Uterus (tissue), 3 donors: ENCODE measurements at regions not wholly inside any gene's neighbourhood (a gene's known extent, or its start where the extent isn't known, plus 50 kb on each side); places are given as distances from the start of the nearest gene placed in this dataset.

ENCODE experiments used
- DNase-seq, 2 donors: peaks; one replicate each; pipeline ENCODE4 v3.0.0-alpha.2; 2019 to 2020
- H3K27ac ChIP-seq, 2 donors: fragments of 200-600 bp; sonication (generic); 1 replicate in 1 of 2; 2 replicates in 1 of 2; pipeline ENCODE4 v1.5.1; 2016 to 2018
- H3K27me3 ChIP-seq, 2 donors: fragments of 200-600 bp; sonication (generic); one replicate each; pipeline ENCODE4 v1.5.1; 2018 to 2019; ENCODE audit warnings: control low read depth in 1 of 2
- H3K36me3 ChIP-seq, 2 donors: fragments of 200-600 bp; sonication (generic); one replicate each; pipeline ENCODE4 v1.5.1; 2019; ENCODE audit warnings: control low read depth in 1 of 2
- H3K4me1 ChIP-seq, 2 donors: fragments of 200-600 bp; sonication (generic); one replicate each; pipeline ENCODE4 v1.5.1; 2018 to 2019; ENCODE audit warnings: control low read depth in 1 of 2
- H3K4me3 ChIP-seq, 2 donors: fragments of 200-600 bp; sonication (generic); 1 replicate in 1 of 2; 2 replicates in 1 of 2; pipeline ENCODE4 v1.5.1; 2018 to 2019; ENCODE audit warnings: mild to moderate bottlenecking in 1 of 2
- H3K9me3 ChIP-seq, 2 donors: fragments of 200-600 bp; sonication (generic); one replicate each; pipeline ENCODE4 v1.5.1; 2019; ENCODE audit warnings: control low read depth in 1 of 2
- POLR2A ChIP-seq, 2 donors: fragments of 450-650 bp; IDR thresholded peaks; one replicate each; pipeline ENCODE4 v1.6.1; 2016; ENCODE audit warnings: antibody characterized with exemption in 2 of 2, mild to moderate bottlenecking in 1 of 2, moderate library complexity in 1 of 2
- intact Hi-C: fragments of 100-400 bp; cut with DNase I; formaldehyde crosslinking; loops from one replicate; pipeline ENCODE4 v1.15.1; 2023; ENCODE audit warnings: low total_unique reads
- TF ChIP-seq, protein P1 (sequence below), 4 experiments: fragments of 200-600 bp in 2 of 4; fragments of 450-650 bp in 2 of 4; sonication (generic) in 2 of 4; IDR thresholded peaks; one replicate each; pipeline ENCODE4 v1.5.1; 2016 to 2019; ENCODE audit warnings: antibody characterized with exemption in 4 of 4, mild to moderate bottlenecking in 2 of 4, moderate library complexity in 1 of 4
- donor health status: DM: yes; HTN: yes; CAD: no.

DNA sequence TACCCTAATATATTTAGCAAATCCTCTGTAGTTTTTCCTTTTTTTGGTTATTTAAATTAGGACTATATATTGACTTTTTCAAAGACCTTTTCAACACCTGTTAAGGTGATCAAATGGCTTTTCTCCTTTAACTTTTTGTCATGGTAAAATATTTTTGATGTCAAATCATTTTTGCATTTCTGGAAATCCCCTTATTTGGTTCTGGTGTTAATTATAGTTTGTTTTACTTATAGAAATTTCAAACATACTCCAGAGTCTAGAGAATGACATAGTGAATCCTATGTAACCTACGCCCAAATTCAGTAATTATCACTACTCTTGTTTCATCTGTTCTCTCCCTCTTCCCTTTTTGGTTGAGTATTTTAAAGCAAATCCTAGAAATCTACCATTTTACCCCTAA lies 121.3 kb upstream of the TBL1XR1 start:
- H3K4me1 ChIP-seq = peaks cover 2 to 8% of the 10 kb centered on the region in 2 donors
- H3K27ac ChIP-seq = no peak overlapping the region
- H3K36me3 ChIP-seq = no peaks in the 10 kb centered on the region
- H3K9me3 ChIP-seq = no peaks in the 10 kb centered on the region
- TF ChIP-seq, protein P1, sequence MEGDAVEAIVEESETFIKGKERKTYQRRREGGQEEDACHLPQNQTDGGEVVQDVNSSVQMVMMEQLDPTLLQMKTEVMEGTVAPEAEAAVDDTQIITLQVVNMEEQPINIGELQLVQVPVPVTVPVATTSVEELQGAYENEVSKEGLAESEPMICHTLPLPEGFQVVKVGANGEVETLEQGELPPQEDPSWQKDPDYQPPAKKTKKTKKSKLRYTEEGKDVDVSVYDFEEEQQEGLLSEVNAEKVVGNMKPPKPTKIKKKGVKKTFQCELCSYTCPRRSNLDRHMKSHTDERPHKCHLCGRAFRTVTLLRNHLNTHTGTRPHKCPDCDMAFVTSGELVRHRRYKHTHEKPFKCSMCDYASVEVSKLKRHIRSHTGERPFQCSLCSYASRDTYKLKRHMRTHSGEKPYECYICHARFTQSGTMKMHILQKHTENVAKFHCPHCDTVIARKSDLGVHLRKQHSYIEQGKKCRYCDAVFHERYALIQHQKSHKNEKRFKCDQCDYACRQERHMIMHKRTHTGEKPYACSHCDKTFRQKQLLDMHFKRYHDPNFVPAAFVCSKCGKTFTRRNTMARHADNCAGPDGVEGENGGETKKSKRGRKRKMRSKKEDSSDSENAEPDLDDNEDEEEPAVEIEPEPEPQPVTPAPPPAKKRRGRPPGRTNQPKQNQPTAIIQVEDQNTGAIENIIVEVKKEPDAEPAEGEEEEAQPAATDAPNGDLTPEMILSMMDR (IDR thresholded peaks at IDR 0.05) = no peak
- TF ChIP-seq POLR2A (IDR thresholded peaks at IDR 0.05) = no peak
- no peaks in the 10 kb centered on the region for H3K27me3 ChIP-seq
- no peak for DNase-seq
- no peak overlapping the region for H3K4me3 ChIP-seq
- intact Hi-C loops = no loop called here

DNA sequence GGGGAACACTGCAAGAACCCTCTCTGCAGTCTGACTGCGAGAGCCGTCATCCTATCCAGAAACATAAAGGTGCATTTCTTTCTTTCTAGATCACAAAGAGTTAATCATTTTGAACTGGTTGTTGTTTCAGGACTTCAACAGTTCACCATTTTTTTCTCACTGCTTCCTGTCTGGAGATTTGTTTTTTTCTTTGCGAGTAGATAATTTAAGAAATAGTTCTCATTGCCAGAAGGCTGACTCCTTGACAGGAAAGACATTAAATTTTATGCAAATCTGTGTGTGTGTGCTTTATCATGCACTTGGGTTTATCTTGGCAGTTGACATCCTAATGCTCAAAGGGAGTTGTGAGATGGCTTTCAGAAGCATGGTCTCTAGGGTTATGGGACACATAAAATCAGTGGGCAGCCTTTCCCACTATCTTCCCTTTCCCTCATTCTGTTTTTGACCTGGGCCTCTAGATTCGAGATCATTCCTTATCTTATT lies 123.5 kb upstream of the TBL1XR1 start:
- intact Hi-C loops = no loop called here
- H3K27me3 ChIP-seq = no peaks in the 10 kb centered on the region
- no peak for DNase-seq
- no peak for TF ChIP-seq POLR2A (IDR thresholded peaks at IDR 0.05)
- TF ChIP-seq, protein P1 (IDR thresholded peaks at IDR 0.05) = no peak
- H3K4me1 ChIP-seq = peaks cover 2 to 8% of the 10 kb centered on the region in 2 donors
- H3K36me3 ChIP-seq = no peaks in the 10 kb centered on the region
- H3K4me3 ChIP-seq = no peak overlapping the region
- no peaks in the 10 kb centered on the region for H3K9me3 ChIP-seq
- H3K27ac ChIP-seq = peak overlapping the region; percentile 47 to 54

DNA sequence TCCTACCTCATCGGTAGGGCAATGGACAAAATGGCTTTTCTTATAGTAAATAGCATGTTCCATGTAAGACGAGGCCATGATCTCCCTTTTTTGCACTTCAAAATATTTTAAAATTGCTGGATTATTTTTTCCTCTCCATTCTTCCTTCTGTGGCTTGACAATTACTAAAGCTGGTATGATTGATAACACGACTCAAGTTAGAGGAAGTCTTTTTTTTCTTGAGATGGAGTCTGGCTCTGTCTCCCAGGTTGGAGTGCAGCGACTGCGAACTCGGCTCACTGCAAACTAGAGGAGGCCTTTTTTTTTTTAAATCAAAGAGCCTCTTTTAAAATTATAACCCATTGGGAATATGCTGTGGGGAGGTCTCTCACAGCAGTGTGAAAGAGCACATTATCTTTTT lies 124.5 kb upstream of the TBL1XR1 start:
- H3K4me3 ChIP-seq = no peak overlapping the region
- H3K27me3 ChIP-seq = no peaks in the 10 kb centered on the region
- TF ChIP-seq POLR2A (IDR thresholded peaks at IDR 0.05) = no peak
- TF ChIP-seq, protein P1 (IDR thresholded peaks at IDR 0.05) = no peak
- H3K36me3 ChIP-seq = no peaks in the 10 kb centered on the region
- H3K9me3 ChIP-seq = no peaks in the 10 kb centered on the region
- peak overlapping the region; percentile 47 to 54 for H3K27ac ChIP-seq
- intact Hi-C loops = no loop called here
- peaks cover 2 to 8% of the 10 kb centered on the region in 2 donors for H3K4me1 ChIP-seq
- no peak for DNase-seq

DNA sequence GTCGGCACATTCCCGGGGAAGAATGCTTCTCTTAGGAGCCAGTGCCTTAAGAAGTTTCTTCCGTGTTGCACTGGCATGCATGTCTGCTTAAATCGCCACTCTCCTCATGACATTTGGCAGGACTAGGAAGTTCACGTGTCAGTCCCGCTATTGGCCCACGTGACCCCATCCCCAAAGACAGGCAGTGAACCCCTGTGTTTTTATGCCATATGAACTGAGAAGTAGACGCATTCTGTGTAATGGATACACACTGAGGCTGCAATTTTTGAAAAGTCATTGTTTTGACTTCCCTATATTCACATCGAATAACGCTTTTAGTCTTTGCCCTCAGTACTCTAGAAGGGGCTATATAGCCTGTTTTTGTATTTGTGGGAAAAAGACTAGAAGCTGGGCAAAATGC lies 125.6 kb upstream of the TBL1XR1 start:
- TF ChIP-seq POLR2A (IDR thresholded peaks at IDR 0.05) = no peak
- TF ChIP-seq, protein P1 (IDR thresholded peaks at IDR 0.05) = no peak
- Histone ChIP-seq H3K9me3 (no peaks in the 10 kb centered on the region), H3K27ac (no peak overlapping the region), H3K27me3 (no peaks in the 10 kb centered on the region), H3K4me1 (peaks cover 2 to 8% of the 10 kb centered on the region in 2 donors), H3K4me3 (no peak overlapping the region), H3K36me3 (no peaks in the 10 kb centered on the region)
- intact Hi-C loops = no loop called here
- DNase-seq = no peak

DNA sequence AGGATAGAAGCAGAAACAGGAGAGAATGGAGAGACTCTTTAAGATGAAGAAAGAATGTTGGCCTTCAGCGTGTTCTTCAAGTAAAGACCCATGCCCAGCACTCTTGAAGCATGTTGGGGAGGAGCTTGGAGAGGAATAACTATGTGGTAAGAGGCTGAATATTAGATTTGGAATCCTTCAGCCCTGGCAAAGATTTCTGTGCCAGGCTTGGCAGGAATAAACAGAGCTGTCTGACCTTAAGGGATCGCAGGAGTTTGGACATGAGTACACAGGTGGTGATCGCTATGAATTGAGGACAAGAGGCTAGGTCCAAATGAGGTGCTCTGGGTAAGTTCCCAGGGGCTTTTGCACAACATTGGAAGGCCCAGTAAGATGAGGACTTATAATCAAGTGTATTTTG lies 132.6 kb upstream of the TBL1XR1 start:
- H3K4me1 ChIP-seq = no peaks in the 10 kb centered on the region
- DNase-seq = no peak
- intact Hi-C loops = no loop called here
- no peak for TF ChIP-seq POLR2A (IDR thresholded peaks at IDR 0.05)
- TF ChIP-seq, protein P1 (IDR thresholded peaks at IDR 0.05) = no peak
- no peak overlapping the region for H3K4me3 ChIP-seq
- H3K27ac ChIP-seq = no peak overlapping the region
- no peaks in the 10 kb centered on the region for H3K36me3 ChIP-seq
- H3K9me3 ChIP-seq = no peaks in the 10 kb centered on the region
- H3K27me3 ChIP-seq = no peaks in the 10 kb centered on the region
